HCT116 (cell line): ENCODE measurements at regions not wholly inside any gene's neighbourhood (a gene's known extent, or its start where the extent isn't known, plus 50 kb on each side); places are given as distances from the start of the nearest gene placed in this dataset.

ENCODE experiments used
- ATAC-seq: fragments of 200-7000 bp; cut with Tn5 transposase; 2 replicates; pipeline ENCODE4 v1.9.1; 2020; ENCODE audit warnings: mild to moderate bottlenecking, moderate library complexity
- BruUV-seq: library from RNA; stranded (reverse); fragments of 400-500 nt; replicated peaks from 2 replicates; lab custom pipeline; 2021; lab: Mats Ljungman, UMichigan
- CTCF ChIA-PET: fragments of 300-600 bp; sonication (Branson Sonifier 250); formaldehyde crosslinking; loops from one replicate; lab custom pipeline; 2021; ENCODE audit warnings: antibody characterized with exemption; lab: Charles Lee
- POLR2A ChIA-PET: fragments of 300-600, 350-600 bp; sonication (Branson Sonifier 250); formaldehyde crosslinking; loops from one replicate; lab custom pipeline; 2021; ENCODE audit warnings: antibody characterized with exemption; lab: Charles Lee
- RAD21 ChIA-PET, 2 experiments: fragments of 300-600 bp; sonication (Branson Sonifier 250); formaldehyde crosslinking; loops; one replicate each; lab custom pipeline; 2023; ENCODE audit warnings: low total read pairs in 2 of 2; ENCODE audit not compliant: uncharacterized antibody in 2 of 2, unreplicated experiment in 2 of 2, low non-redundant PET in 1 of 2; lab: Charles Lee
- DNase-seq: peaks from one replicate; pipeline ENCODE4 v3.0.0-alpha.2; 2010; ENCODE audit warnings: low read depth, low spot score
- H2AFZ ChIP-seq: fragments of 200-600 bp; shearing (Covaris generic), sonication (generic); 2 replicates; pipeline ENCODE4 v1.6.1; 2017; ENCODE audit warnings: low read depth, mixed run types, mixed read lengths, antibody characterized with exemption, low read length; ENCODE audit not compliant: poor library complexity, severe bottlenecking
- H3K27ac ChIP-seq: 2 replicates; pipeline ENCODE4 v1.5.1; 2012; ENCODE audit warnings: low read depth, low read length
- H3K27me3 ChIP-seq: fragments of 200-600 bp; sonication (generic); 2 replicates; pipeline ENCODE4 v1.6.1; 2016; ENCODE audit warnings: mixed run types, low read length, mixed read lengths; ENCODE audit not compliant: insufficient read depth
- H3K36me3 ChIP-seq, 2 experiments: fragments of 200-500 bp in 1 of 2; fragments of 200-600 bp in 1 of 2; sonication (Bioruptor generic) in 1 of 2; sonication (generic) in 1 of 2; 2 replicates each; pipeline versions ENCODE4 v1.5.1 to v1.6.1; 2014 to 2016; ENCODE audit warnings: low read length in 2 of 2, inconsistent platforms in 1 of 2, mixed read lengths in 1 of 2, mixed run types in 1 of 2; ENCODE audit not compliant: insufficient read depth in 2 of 2, control insufficient read depth in 1 of 2
- H3K4me1 ChIP-seq, 2 experiments: fragments of 200-600 bp in 1 of 2; sonication (generic) in 1 of 2; 2 replicates each; pipeline versions ENCODE4 v1.5.1 to v1.6.1; 2012 to 2017; ENCODE audit warnings: low read length in 2 of 2, inconsistent platforms in 1 of 2, mild to moderate bottlenecking in 1 of 2, mixed read lengths in 1 of 2, mixed run types in 1 of 2, moderate library complexity in 1 of 2; ENCODE audit not compliant: insufficient read depth in 2 of 2, control insufficient read depth in 1 of 2
- H3K4me2 ChIP-seq: fragments of 200-600 bp; sonication (generic); 2 replicates; pipeline ENCODE4 v1.6.1; 2017; ENCODE audit warnings: mixed run types, low read length, mixed read lengths
- H3K4me3 ChIP-seq, 2 experiments: fragments of 200-600 bp in 1 of 2; sonication (generic) in 1 of 2; replicated peaks in 1 of 2; 2 replicates each; pipeline ENCODE4 v1.5.1; 2011 to 2016; ENCODE audit warnings: low read length in 2 of 2, control low read depth in 1 of 2, low read depth in 1 of 2, mild to moderate bottlenecking in 1 of 2, mixed read lengths in 1 of 2, mixed run types in 1 of 2
- H3K79me2 ChIP-seq: fragments of 200-600 bp; sonication (generic); 2 replicates; pipeline ENCODE4 v1.6.1; 2017; ENCODE audit warnings: mild to moderate bottlenecking, mixed run types, low read length, moderate library complexity, mixed read lengths; ENCODE audit not compliant: insufficient read depth
- H3K9ac ChIP-seq: fragments of 200-600 bp; sonication (generic); 2 replicates; pipeline ENCODE4 v1.6.1; 2016; ENCODE audit warnings: low read length, mixed read lengths
- H3K9me2 ChIP-seq: fragments of 200-600 bp; sonication (generic), shearing (Covaris generic); 2 replicates; pipeline ENCODE4 v1.6.1; 2017; ENCODE audit warnings: mixed run types, mild to moderate bottlenecking, moderate library complexity; ENCODE audit not compliant: insufficient read depth
- H3K9me3 ChIP-seq, 2 experiments: fragments of 200-500 bp in 1 of 2; fragments of 200-600 bp in 1 of 2; sonication (Bioruptor generic) in 1 of 2; sonication (generic) in 1 of 2; 2 replicates each; pipeline ENCODE4 v1.6.1; 2014 to 2017; ENCODE audit warnings: low read length in 2 of 2, mixed read lengths in 2 of 2, inconsistent platforms in 1 of 2, low read depth in 1 of 2, mild to moderate bottlenecking in 1 of 2, mixed run types in 1 of 2, moderate library complexity in 1 of 2; ENCODE audit not compliant: control insufficient read depth in 1 of 2, insufficient read depth in 1 of 2
- H4K20me1 ChIP-seq: fragments of 200-600 bp; sonication (generic), shearing (Covaris generic); 2 replicates; pipeline ENCODE4 v1.6.1; 2017; ENCODE audit warnings: mixed run types, mild to moderate bottlenecking, moderate library complexity; ENCODE audit not compliant: insufficient read depth
- CBX3 ChIP-seq: IDR thresholded peaks from 2 replicates; pipeline ENCODE4 v1.6.1; 2012; ENCODE audit warnings: low read depth
- EGR1 ChIP-seq: IDR thresholded peaks from 2 replicates; pipeline ENCODE4 v1.6.1; 2012; ENCODE audit warnings: low read depth
- EZH2 ChIP-seq: fragments of 200-600 bp; sonication (generic); IDR thresholded peaks from 2 replicates; pipeline ENCODE4 v1.6.1; 2017; ENCODE audit warnings: antibody characterized with exemption, mixed run types
- FOSL1 ChIP-seq: IDR thresholded peaks from 2 replicates; pipeline ENCODE4 v1.6.1; 2012; ENCODE audit warnings: low read depth
- POLR2A ChIP-seq: IDR thresholded peaks from 2 replicates; pipeline ENCODE4 v1.7.0; 2011; ENCODE audit warnings: borderline replicate concordance; ENCODE audit not compliant: insufficient read depth, insufficient read length; ENCODE audit errors: extremely low read depth
- POLR2AphosphoS5 ChIP-seq: IDR thresholded peaks from 2 replicates; pipeline ENCODE4 v1.6.1; 2011; ENCODE audit warnings: mild to moderate bottlenecking, low read depth, low read length, moderate library complexity
- RAD21 ChIP-seq: IDR thresholded peaks from 2 replicates; pipeline ENCODE4 v1.6.1; 2012; ENCODE audit warnings: low read depth, mild to moderate bottlenecking
- SIN3A ChIP-seq: IDR thresholded peaks from 2 replicates; pipeline ENCODE4 v1.6.1; 2012; ENCODE audit warnings: low read depth
- SP1 ChIP-seq: IDR thresholded peaks from 2 replicates; pipeline ENCODE4 v1.6.1; 2012; ENCODE audit warnings: low read depth
- TCF7L2 ChIP-seq: IDR thresholded peaks from 2 replicates; pipeline ENCODE4 v1.7.0; 2011; ENCODE audit warnings: borderline replicate concordance, inconsistent platforms; ENCODE audit not compliant: insufficient read depth, insufficient read length; ENCODE audit errors: extremely low read depth
- YY1 ChIP-seq: IDR thresholded peaks from 2 replicates; pipeline ENCODE4 v1.6.1; 2011; ENCODE audit warnings: low read length, low read depth, moderate library complexity, mild to moderate bottlenecking; ENCODE audit not compliant: insufficient replicate concordance; ENCODE audit errors: extremely low read depth
- ZFX ChIP-seq: fragments of 450-650 bp; IDR thresholded peaks from 2 replicates; pipeline ENCODE4 v1.6.1; 2017
- ZNF274 ChIP-seq: fragments of 200-500 bp; sonication (Bioruptor generic); IDR thresholded peaks from 2 replicates; pipeline ENCODE4 v1.6.1; 2014; ENCODE audit warnings: mild to moderate bottlenecking, low read depth, low read length, inconsistent platforms
- intact Hi-C: fragments of 100-400 bp; cut with micrococcal nuclease; formaldehyde crosslinking; loops from 2 replicates; pipeline ENCODE4 v1.10.0; 2022
- TF ChIP-seq, protein P1 (sequence below): IDR thresholded peaks from 2 replicates; pipeline ENCODE4 v1.6.1; 2012
- TF ChIP-seq, protein P2 (sequence below), 3 experiments: fragments of 200-600 bp in 1 of 3; sonication (generic) in 1 of 3; IDR thresholded peaks in 2 of 3; conservative IDR thresholded peaks in 1 of 3; 2 replicates each; pipeline ENCODE4 v1.5.1; 2012 to 2017; ENCODE audit warnings: low read depth in 2 of 3, low read length in 2 of 3, antibody characterized with exemption in 1 of 3, borderline replicate concordance in 1 of 3, control low read depth in 1 of 3, mild to moderate bottlenecking in 1 of 3, mixed read lengths in 1 of 3, mixed run types in 1 of 3, moderate library complexity in 1 of 3; ENCODE audit not compliant: insufficient read depth in 1 of 3
- TF ChIP-seq, protein P3 (sequence below): IDR thresholded peaks from 2 replicates; pipeline ENCODE4 v1.6.1; 2012; ENCODE audit warnings: low read depth

DNA sequence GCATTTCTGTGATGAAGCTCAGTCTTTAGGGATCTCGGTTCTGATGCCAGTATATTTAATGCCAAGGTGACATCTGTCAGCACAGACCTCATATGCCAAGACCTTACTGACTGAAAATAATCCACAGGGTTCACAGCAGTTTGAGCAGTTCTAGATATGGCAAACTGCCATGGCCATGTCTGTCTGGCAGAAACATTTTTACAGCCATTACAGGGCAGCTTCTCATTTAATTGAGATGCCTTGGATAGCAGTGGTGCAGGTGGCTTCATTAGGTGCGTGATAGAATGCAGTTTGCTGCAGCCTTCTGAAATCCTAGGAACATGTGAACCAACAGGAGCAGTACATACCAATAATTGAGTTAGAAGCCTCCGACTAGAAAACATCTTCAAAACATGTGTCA, 510.6 kb downstream of the XIRP2 start:
- Histone ChIP-seq H3K9me3 (no peaks in the 10 kb centered on the region), H3K9ac (no peak overlapping the region), H3K9me2 (no peaks in the 10 kb centered on the region), H3K79me2 (no peaks in the 10 kb centered on the region), H4K20me1 (no peaks in the 10 kb centered on the region), H3K4me3 (no peak overlapping the region), H3K4me2 (no peak overlapping the region), H3K4me1 (no peaks in the 10 kb centered on the region), H3K27ac (no peak overlapping the region), H2AFZ (no peak overlapping the region), H3K36me3 (no peaks in the 10 kb centered on the region), H3K27me3 (0 out of 2 replicates have a peak, but pooled peaks cover 6% of the 10 kb centered on the region)
- no peak for TF ChIP-seq CBX3
- no peak for TF ChIP-seq EGR1
- TF ChIP-seq, protein P1, sequence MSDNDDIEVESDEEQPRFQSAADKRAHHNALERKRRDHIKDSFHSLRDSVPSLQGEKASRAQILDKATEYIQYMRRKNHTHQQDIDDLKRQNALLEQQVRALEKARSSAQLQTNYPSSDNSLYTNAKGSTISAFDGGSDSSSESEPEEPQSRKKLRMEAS = no peak
- TF ChIP-seq POLR2A = no peak
- TF ChIP-seq, protein P2, sequence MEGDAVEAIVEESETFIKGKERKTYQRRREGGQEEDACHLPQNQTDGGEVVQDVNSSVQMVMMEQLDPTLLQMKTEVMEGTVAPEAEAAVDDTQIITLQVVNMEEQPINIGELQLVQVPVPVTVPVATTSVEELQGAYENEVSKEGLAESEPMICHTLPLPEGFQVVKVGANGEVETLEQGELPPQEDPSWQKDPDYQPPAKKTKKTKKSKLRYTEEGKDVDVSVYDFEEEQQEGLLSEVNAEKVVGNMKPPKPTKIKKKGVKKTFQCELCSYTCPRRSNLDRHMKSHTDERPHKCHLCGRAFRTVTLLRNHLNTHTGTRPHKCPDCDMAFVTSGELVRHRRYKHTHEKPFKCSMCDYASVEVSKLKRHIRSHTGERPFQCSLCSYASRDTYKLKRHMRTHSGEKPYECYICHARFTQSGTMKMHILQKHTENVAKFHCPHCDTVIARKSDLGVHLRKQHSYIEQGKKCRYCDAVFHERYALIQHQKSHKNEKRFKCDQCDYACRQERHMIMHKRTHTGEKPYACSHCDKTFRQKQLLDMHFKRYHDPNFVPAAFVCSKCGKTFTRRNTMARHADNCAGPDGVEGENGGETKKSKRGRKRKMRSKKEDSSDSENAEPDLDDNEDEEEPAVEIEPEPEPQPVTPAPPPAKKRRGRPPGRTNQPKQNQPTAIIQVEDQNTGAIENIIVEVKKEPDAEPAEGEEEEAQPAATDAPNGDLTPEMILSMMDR (IDR thresholded peaks at IDR 0.05 in 2 of 3, conservative IDR thresholded peaks at IDR 0.05 in 1 of 3; ENCODE audit: borderline replicate concordance in 1 of 3, insufficient read depth in 1 of 3, low read depth in 2 of 3, low read length in 2 of 3) = no peak
- no peak for TF ChIP-seq ZFX
- no peak for TF ChIP-seq FOSL1
- TF ChIP-seq EZH2 = no peak
- TF ChIP-seq, protein P3, sequence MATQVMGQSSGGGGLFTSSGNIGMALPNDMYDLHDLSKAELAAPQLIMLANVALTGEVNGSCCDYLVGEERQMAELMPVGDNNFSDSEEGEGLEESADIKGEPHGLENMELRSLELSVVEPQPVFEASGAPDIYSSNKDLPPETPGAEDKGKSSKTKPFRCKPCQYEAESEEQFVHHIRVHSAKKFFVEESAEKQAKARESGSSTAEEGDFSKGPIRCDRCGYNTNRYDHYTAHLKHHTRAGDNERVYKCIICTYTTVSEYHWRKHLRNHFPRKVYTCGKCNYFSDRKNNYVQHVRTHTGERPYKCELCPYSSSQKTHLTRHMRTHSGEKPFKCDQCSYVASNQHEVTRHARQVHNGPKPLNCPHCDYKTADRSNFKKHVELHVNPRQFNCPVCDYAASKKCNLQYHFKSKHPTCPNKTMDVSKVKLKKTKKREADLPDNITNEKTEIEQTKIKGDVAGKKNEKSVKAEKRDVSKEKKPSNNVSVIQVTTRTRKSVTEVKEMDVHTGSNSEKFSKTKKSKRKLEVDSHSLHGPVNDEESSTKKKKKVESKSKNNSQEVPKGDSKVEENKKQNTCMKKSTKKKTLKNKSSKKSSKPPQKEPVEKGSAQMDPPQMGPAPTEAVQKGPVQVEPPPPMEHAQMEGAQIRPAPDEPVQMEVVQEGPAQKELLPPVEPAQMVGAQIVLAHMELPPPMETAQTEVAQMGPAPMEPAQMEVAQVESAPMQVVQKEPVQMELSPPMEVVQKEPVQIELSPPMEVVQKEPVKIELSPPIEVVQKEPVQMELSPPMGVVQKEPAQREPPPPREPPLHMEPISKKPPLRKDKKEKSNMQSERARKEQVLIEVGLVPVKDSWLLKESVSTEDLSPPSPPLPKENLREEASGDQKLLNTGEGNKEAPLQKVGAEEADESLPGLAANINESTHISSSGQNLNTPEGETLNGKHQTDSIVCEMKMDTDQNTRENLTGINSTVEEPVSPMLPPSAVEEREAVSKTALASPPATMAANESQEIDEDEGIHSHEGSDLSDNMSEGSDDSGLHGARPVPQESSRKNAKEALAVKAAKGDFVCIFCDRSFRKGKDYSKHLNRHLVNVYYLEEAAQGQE = no peak
- TF ChIP-seq SIN3A = no peak
- no peak for TF ChIP-seq RAD21
- no peak for TF ChIP-seq POLR2AphosphoS5
- no peak for TF ChIP-seq YY1
- TF ChIP-seq TCF7L2 = no peak
- TF ChIP-seq ZNF274 = no peak
- TF ChIP-seq SP1 = no peak
- DNase-seq (no peak), ATAC-seq (no peak)
- ChIA-PET POLR2A (no interaction called here), CTCF (no interaction called here), RAD21 (no interaction called here)
- intact Hi-C loops = no loop called here
- BruUV-seq = no TSS peak
